CD14-positive monocyte (primary cell): ENCODE measurements at regions not wholly inside any gene's neighbourhood (a gene's known extent, or its start where the extent isn't known, plus 50 kb on each side); places are given as distances from the start of the nearest gene placed in this dataset.
"Not testable (repeated sequence)": the region's sequence is repeated elsewhere in the genome, so short reads cannot be mapped to it uniquely, and the experiment has no call there.

ENCODE experiments used
- DNase-seq, 3 donors: peaks; one replicate each; pipeline ENCODE4 v3.0.0-alpha.2; 2011 to 2022
- H2AFZ ChIP-seq: 2 replicates; pipeline ENCODE4 v1.6.0; 2012; ENCODE audit warnings: mild to moderate bottlenecking, low read depth, low read length, inconsistent platforms; ENCODE audit not compliant: insufficient read depth, poor library complexity, severe bottlenecking
- H3K27ac ChIP-seq, 2 donors: 1 replicate in 1 of 2; 2 replicates in 1 of 2; pipeline ENCODE4 v1.5.1; 2012 to 2013; ENCODE audit warnings: low read length in 2 of 2, control low read depth in 1 of 2, inconsistent platforms in 1 of 2, low read depth in 1 of 2, mild to moderate bottlenecking in 1 of 2
- H3K27me3 ChIP-seq, 2 donors: one replicate each; pipeline versions ENCODE4 v1.6.0 to v1.6.1; 2011 to 2013; ENCODE audit warnings: low read length in 2 of 2; ENCODE audit not compliant: control insufficient read depth in 2 of 2, insufficient read depth in 2 of 2
- H3K36me3 ChIP-seq, 2 donors: replicated peaks in 1 of 2; 1 replicate in 1 of 2; 2 replicates in 1 of 2; pipeline versions ENCODE4 v1.5.1 to v1.6.1; 2012 to 2013; ENCODE audit warnings: low read length in 2 of 2, control low read depth in 1 of 2, inconsistent platforms in 1 of 2, mild to moderate bottlenecking in 1 of 2; ENCODE audit not compliant: insufficient read depth in 2 of 2, control insufficient read depth in 1 of 2
- H3K4me1 ChIP-seq, 2 donors: 1 replicate in 1 of 2; 2 replicates in 1 of 2; pipeline versions ENCODE4 v1.5.1 to v1.6.1; 2012 to 2013; ENCODE audit warnings: low read length in 2 of 2, control low read depth in 1 of 2, inconsistent platforms in 1 of 2, mild to moderate bottlenecking in 1 of 2, moderate library complexity in 1 of 2; ENCODE audit not compliant: insufficient read depth in 2 of 2, control insufficient read depth in 1 of 2
- H3K4me2 ChIP-seq: replicated peaks from 2 replicates; pipeline ENCODE3; 2012; ENCODE audit warnings: low read length, moderate library complexity, mild to moderate bottlenecking; ENCODE audit not compliant: poor library complexity, severe bottlenecking; ENCODE audit errors: extremely low read depth
- H3K4me3 ChIP-seq, 3 experiments: fragments of 200-600 bp in 1 of 3; sonication (generic) in 1 of 3; replicated peaks in 1 of 3; 1 replicate in 2 of 3; 2 replicates in 1 of 3; pipeline ENCODE4 v1.5.1; 2011 to 2013; ENCODE audit warnings: low read length in 3 of 3, mild to moderate bottlenecking in 3 of 3, control low read depth in 2 of 3, low read depth in 2 of 3, inconsistent platforms in 1 of 3, moderate library complexity in 1 of 3
- H3K79me2 ChIP-seq: 2 replicates; pipeline ENCODE4 v1.6.0; 2012; ENCODE audit warnings: mild to moderate bottlenecking, control low read depth, inconsistent platforms, low read length, moderate library complexity; ENCODE audit not compliant: insufficient read depth
- H3K9ac ChIP-seq: 2 replicates; pipeline ENCODE4 v1.6.0; 2017; ENCODE audit warnings: low read length, mild to moderate bottlenecking; ENCODE audit not compliant: insufficient read depth, poor library complexity, severe bottlenecking
- H3K9me3 ChIP-seq, 2 donors: replicated peaks in 1 of 2; 1 replicate in 1 of 2; 2 replicates in 1 of 2; pipeline versions ENCODE4 v1.5.1 to v1.6.1; 2012 to 2013; ENCODE audit warnings: low read length in 2 of 2, control low read depth in 1 of 2; ENCODE audit not compliant: control insufficient read depth in 1 of 2, insufficient read depth in 1 of 2
- H4K20me1 ChIP-seq: 2 replicates; pipeline ENCODE4 v1.6.0; 2012; ENCODE audit warnings: mild to moderate bottlenecking, low read length, control low read depth, moderate library complexity; ENCODE audit not compliant: insufficient read depth
- H3K27ac Mint-ChIP-seq, 7 donors: one replicate each; pipeline ENCODE4 v1.8.0; 2020; ENCODE audit warnings: mild to moderate bottlenecking in 7 of 7, mixed read lengths in 7 of 7, moderate library complexity in 6 of 7, inconsistent platforms in 2 of 7
- H3K27me3 Mint-ChIP-seq, 3 donors: one replicate each; pipeline ENCODE4 v1.8.0; 2021 to 2022; ENCODE audit warnings: low read depth in 3 of 3, mild to moderate bottlenecking in 3 of 3, mixed read lengths in 3 of 3, moderate library complexity in 3 of 3, inconsistent platforms in 1 of 3
- H3K36me3 Mint-ChIP-seq, 2 donors: one replicate each; pipeline ENCODE4 v1.8.0; 2020; ENCODE audit warnings: mixed read lengths in 2 of 2, inconsistent platforms in 1 of 2, mild to moderate bottlenecking in 1 of 2
- H3K4me1 Mint-ChIP-seq: one replicate; pipeline ENCODE4 v1.8.0; 2020; ENCODE audit warnings: mild to moderate bottlenecking, mixed read lengths
- H3K4me3 Mint-ChIP-seq, 2 donors: one replicate each; pipeline ENCODE4 v1.8.0; 2020; ENCODE audit warnings: mild to moderate bottlenecking in 2 of 2, mixed read lengths in 2 of 2, moderate library complexity in 1 of 2
- H3K9me3 Mint-ChIP-seq, 7 donors: one replicate each; pipeline ENCODE4 v1.8.0; 2020 to 2022; ENCODE audit warnings: mixed read lengths in 7 of 7, mild to moderate bottlenecking in 6 of 7, moderate library complexity in 6 of 7, inconsistent platforms in 2 of 7
- CTCF ChIP-seq: fragments of 200-600 bp; IDR thresholded peaks from one replicate; pipeline ENCODE4 v1.8.0; 2022; ENCODE audit warnings: antibody characterized with exemption, mild to moderate bottlenecking
- WGBS: methylation state at CpG from one replicate; pipeline ENCODE4 v1.1.5; 2013; ENCODE audit warnings: missing lambda C conversion rate; ENCODE audit not compliant: insufficient coverage; 5-methylcytosine and 5-hydroxymethylcytosine counted together
- intact Hi-C, 2 donors: fragments of 100-400 bp; cut with micrococcal nuclease; formaldehyde crosslinking; loops; one replicate each; pipeline versions ENCODE4 v1.15.0 to v1.15.1; 2023

GRCh38 chr5:6287176-6287575 is 91.2 kb downstream of the MED10 start:
- intact Hi-C loops, result no loop called here
- no peak for TF ChIP-seq CTCF
- Mint-ChIP-seq H3K9me3 (no peaks in the 10 kb centered on the region), H3K27me3 (no peaks in the 10 kb centered on the region), H3K4me3 (no peak overlapping the region), H3K4me1 (no peaks in the 10 kb centered on the region), H3K36me3 (no peaks in the 10 kb centered on the region), H3K27ac (no peak overlapping the region)
- Histone ChIP-seq H3K36me3 (no peaks in the 10 kb centered on the region), H4K20me1 (no peaks in the 10 kb centered on the region), H3K4me3 (no peak overlapping the region), H3K27ac (no peak overlapping the region), H3K27me3 (no peaks in the 10 kb centered on the region), H3K9ac (no peak overlapping the region), H3K4me2 (no peak overlapping the region), H3K9me3 (no peaks in the 10 kb centered on the region), H3K79me2 (no peaks in the 10 kb centered on the region), H2AFZ (no peak overlapping the region), H3K4me1 (no peaks in the 10 kb centered on the region)
- DNase-seq, result no peak
- WGBS, result no CpG with 5 or more reads among the region's 6 CpGs

GRCh38 chr5:6286404-6286803 is 91.9 kb downstream of the MED10 start:
- H3K4me2 ChIP-seq, result no peak overlapping the region
- 94% methylated on average over 7 of the region's 7 CpGs for WGBS
- H4K20me1 ChIP-seq, result no peaks in the 10 kb centered on the region
- no peaks in the 10 kb centered on the region for H3K4me1 ChIP-seq
- TF ChIP-seq CTCF, result no peak
- no peak overlapping the region for H2AFZ ChIP-seq
- H3K27ac Mint-ChIP-seq, result no peak overlapping the region
- no peaks in the 10 kb centered on the region for H3K27me3 ChIP-seq
- H3K4me1 Mint-ChIP-seq, result no peaks in the 10 kb centered on the region
- no peak overlapping the region for H3K27ac ChIP-seq
- no peaks in the 10 kb centered on the region for H3K79me2 ChIP-seq
- H3K9ac ChIP-seq, result no peak overlapping the region
- no peak overlapping the region for H3K4me3 ChIP-seq
- H3K36me3 Mint-ChIP-seq, result no peaks in the 10 kb centered on the region
- no peaks in the 10 kb centered on the region for H3K9me3 ChIP-seq
- no peaks in the 10 kb centered on the region for H3K9me3 Mint-ChIP-seq
- no peak for DNase-seq
- H3K4me3 Mint-ChIP-seq, result no peak overlapping the region
- intact Hi-C loops, result no loop called here
- peaks cover 0 to 2% (median 0%) of the 10 kb centered on the region in 3 donors for H3K27me3 Mint-ChIP-seq
- H3K36me3 ChIP-seq, result no peaks in the 10 kb centered on the region

GRCh38 chr5:6284491-6284890 is 93.9 kb downstream of the MED10 start:
- H3K27me3 Mint-ChIP-seq, H3K4me1 Mint-ChIP-seq, H3K4me2 ChIP-seq: not testable (repeated sequence)

More at GRCh38 chr5:6284491-6284890, 93.9 kb downstream of the MED10 start:
- H3K4me3 ChIP-seq, DNase-seq, H3K79me2 ChIP-seq, H3K9me3 Mint-ChIP-seq, intact Hi-C loops, H3K27me3 ChIP-seq, H3K9me3 ChIP-seq, H3K4me3 Mint-ChIP-seq, H3K4me1 ChIP-seq, H3K27ac Mint-ChIP-seq, H2AFZ ChIP-seq, H3K36me3 ChIP-seq, H3K27ac ChIP-seq, H3K36me3 Mint-ChIP-seq, H3K9ac ChIP-seq, H4K20me1 ChIP-seq: not testable (repeated sequence)
